Left lung (tissue), 4 donors: ENCODE measurements at regions not wholly inside any gene's neighbourhood (a gene's known extent, or its start where the extent isn't known, plus 50 kb on each side); places are given as distances from the start of the nearest gene placed in this dataset.
"Not testable (repeated sequence)": the region's sequence is repeated elsewhere in the genome, so short reads cannot be mapped to it uniquely, and the experiment has no call there.

Experiments
- ATAC-seq: fragments of 200-7000 bp; cut with Tn5 transposase; one replicate; pipeline ENCODE4 v1.9.1; 2020; ENCODE audit warnings: moderate library complexity
- DNase-seq, 4 donors: peaks; one replicate each; pipeline ENCODE4 v3.0.0-alpha.2; 2013 to 2020
- H3K27ac ChIP-seq, 2 donors: fragments of 200-600 bp; sonication (generic) in 1 of 2; one replicate each; pipeline versions ENCODE4 v1.5.0 to v1.8.0; 2020 to 2021
- H3K27me3 ChIP-seq, 2 donors: fragments of 200-600 bp; sonication (generic) in 1 of 2; one replicate each; pipeline versions ENCODE4 v1.5.0 to v1.8.0; 2020 to 2021
- H3K36me3 ChIP-seq, 2 donors: fragments of 200-600 bp; sonication (generic) in 1 of 2; one replicate each; pipeline versions ENCODE4 v1.5.0 to v1.8.0; 2020 to 2021
- H3K4me1 ChIP-seq, 2 donors: fragments of 200-600 bp; one replicate each; pipeline ENCODE4 v1.8.0; 2021
- H3K4me3 ChIP-seq, 2 donors: fragments of 200-600 bp; sonication (generic) in 1 of 2; one replicate each; pipeline versions ENCODE4 v1.5.0 to v1.8.0; 2020 to 2021; ENCODE audit warnings: mild to moderate bottlenecking in 1 of 2
- H3K9me3 ChIP-seq, 2 donors: fragments of 200-600 bp; sonication (generic) in 1 of 2; one replicate each; pipeline versions ENCODE4 v1.5.0 to v1.8.0; 2020 to 2021
- intact Hi-C, 2 donors: fragments of 100-400 bp; cut with DNase I; formaldehyde crosslinking; loops; one replicate each; pipeline versions ENCODE4 v1.11.2 to v1.14.2; 2022
- TF ChIP-seq, protein P1 (sequence below), 2 donors: fragments of 200-600 bp; sonication (generic) in 1 of 2; IDR thresholded peaks; one replicate each; pipeline versions ENCODE4 v1.5.0 to v1.8.0; 2021; ENCODE audit warnings: antibody characterized with exemption in 2 of 2
- donor health status: DM: no; HTN: yes; CAD: no.
- donor health status: DM: no; HTN: no; CAD: no.

DNA sequence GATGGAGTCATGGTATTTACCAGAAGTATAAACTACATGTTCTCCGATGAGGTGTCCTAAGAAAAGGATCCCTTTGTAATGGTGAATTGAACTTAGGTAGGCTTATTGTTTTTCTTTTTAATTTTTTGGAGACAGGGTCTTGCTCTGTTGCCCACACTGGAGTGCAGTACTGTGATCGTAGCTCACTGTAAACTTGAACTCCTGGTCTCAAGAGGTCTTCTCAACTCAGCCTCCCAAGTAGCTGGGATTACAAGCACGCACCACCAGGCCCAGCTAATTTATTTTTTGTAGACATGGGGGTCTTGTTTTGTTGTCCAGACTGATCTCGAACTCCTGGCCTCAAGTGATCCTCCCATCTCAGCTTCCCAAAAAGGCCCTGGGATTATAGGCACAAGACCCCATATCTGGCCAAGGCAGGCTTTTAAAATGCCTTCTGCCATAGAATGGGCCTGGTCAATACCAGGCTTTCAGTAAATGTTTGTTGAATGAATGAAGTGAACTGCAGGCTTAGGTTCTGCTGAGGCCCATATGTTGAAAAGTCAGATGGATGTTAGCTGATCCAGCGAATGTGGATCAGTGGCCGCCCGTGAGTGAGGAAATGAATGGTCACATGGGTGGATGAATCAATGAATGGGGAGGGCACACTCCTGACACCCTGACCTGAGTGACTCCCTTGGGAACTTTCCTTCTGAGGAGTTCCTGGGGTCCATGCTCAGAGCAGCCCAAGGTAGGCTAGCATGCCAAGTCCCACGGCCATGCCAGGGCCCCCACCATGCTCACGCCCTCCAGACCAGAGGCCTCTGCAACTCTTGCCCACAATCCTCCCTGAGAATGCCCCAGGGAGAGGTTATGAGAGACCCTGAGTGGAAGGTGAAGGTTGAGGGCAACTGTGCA lies 118.0 kb upstream of the MYCN start:
- intact Hi-C loops = no loop called here
- Histone ChIP-seq H3K36me3 (no peaks in the 10 kb centered on the region), H3K27me3 (peaks cover 0 to 14% of the 10 kb centered on the region in 2 donors), H3K4me3 (no peak overlapping the region), H3K27ac (no peak overlapping the region), H3K4me1 (no peaks in the 10 kb centered on the region), H3K9me3 (no peaks in the 10 kb centered on the region)
- ATAC-seq (no peak), DNase-seq (no peak)
- TF ChIP-seq, protein P1, sequence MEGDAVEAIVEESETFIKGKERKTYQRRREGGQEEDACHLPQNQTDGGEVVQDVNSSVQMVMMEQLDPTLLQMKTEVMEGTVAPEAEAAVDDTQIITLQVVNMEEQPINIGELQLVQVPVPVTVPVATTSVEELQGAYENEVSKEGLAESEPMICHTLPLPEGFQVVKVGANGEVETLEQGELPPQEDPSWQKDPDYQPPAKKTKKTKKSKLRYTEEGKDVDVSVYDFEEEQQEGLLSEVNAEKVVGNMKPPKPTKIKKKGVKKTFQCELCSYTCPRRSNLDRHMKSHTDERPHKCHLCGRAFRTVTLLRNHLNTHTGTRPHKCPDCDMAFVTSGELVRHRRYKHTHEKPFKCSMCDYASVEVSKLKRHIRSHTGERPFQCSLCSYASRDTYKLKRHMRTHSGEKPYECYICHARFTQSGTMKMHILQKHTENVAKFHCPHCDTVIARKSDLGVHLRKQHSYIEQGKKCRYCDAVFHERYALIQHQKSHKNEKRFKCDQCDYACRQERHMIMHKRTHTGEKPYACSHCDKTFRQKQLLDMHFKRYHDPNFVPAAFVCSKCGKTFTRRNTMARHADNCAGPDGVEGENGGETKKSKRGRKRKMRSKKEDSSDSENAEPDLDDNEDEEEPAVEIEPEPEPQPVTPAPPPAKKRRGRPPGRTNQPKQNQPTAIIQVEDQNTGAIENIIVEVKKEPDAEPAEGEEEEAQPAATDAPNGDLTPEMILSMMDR (IDR thresholded peaks at IDR 0.05) = no peak

DNA sequence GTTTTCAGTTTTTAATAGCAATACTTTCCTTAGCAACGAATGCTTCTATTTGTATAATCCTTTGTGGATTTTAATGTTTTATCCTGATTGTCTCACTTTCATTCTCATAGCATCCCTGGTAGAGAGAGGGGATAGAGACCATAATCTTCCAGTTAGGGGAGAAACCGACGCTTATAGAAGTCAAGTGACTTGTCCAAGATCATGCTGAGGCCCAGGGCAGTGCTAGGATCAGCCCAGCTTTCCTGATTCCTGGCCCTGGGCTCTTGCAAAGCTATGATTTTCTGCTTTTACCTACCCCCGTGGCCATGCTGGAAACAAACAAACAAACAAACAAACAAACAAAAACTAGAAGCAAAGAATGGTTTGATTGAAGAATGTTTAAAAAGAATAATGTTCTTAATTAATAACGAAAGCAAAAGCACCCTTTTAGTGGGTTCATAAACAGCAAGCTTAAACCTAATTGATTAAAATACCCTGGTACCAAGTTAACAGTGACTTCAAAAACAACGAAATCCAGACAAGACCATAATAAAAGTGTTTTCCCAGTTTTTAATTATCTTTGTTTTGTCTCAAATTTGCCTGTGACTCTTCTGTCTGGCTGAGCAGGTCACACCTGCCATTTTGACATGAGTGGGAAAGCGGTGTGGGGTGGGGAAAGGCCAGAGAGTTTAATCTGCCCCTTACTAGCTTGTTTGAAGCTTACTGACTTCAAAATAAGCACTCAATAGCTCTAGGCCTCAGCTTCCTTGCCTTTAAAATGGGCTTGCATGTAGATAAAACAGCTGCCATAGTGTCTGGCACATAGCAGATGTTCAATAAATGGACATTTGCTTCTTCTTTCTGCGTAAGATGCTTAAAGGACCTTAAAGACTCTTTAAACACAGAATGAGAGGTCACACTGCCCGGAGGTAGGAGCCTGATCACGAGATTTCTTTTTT lies 116.6 kb upstream of the MYCN start:
- DNase-seq = no peak
- H3K4me1 ChIP-seq = no peaks in the 10 kb centered on the region
- TF ChIP-seq, protein P1 (IDR thresholded peaks at IDR 0.05) = no peak
- H3K9me3 ChIP-seq = no peaks in the 10 kb centered on the region
- no peaks in the 10 kb centered on the region for H3K36me3 ChIP-seq
- intact Hi-C loops = no loop called here
- peaks cover 0 to 3% of the 10 kb centered on the region in 2 donors for H3K27me3 ChIP-seq
- no peak for ATAC-seq
- H3K4me3 ChIP-seq = no peak overlapping the region
- H3K27ac ChIP-seq = no peak overlapping the region

DNA sequence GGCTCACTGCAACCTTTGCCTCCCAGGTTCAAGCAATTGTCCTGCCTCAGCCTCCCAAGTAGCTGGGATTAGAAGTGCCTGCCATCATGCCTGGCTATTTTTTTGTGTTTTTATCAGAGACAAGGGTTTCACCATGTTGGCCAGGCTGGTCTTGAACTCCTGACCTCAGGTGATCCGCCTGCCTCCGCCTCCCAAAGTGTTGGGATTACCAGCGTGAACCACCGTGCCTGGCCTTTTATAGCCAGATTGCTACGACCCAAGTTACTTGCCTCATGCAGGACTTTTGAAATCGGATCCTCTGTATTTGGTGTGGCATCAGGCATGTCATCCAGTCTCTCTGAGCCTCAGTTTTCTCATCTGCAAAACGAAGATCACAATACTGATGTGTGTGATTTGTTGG lies 115.9 kb upstream of the MYCN start:
- H3K4me1 ChIP-seq, ATAC-seq, intact Hi-C loops, H3K36me3 ChIP-seq, H3K27ac ChIP-seq, H3K9me3 ChIP-seq, DNase-seq, H3K27me3 ChIP-seq, H3K4me3 ChIP-seq: not testable (repeated sequence)

DNA sequence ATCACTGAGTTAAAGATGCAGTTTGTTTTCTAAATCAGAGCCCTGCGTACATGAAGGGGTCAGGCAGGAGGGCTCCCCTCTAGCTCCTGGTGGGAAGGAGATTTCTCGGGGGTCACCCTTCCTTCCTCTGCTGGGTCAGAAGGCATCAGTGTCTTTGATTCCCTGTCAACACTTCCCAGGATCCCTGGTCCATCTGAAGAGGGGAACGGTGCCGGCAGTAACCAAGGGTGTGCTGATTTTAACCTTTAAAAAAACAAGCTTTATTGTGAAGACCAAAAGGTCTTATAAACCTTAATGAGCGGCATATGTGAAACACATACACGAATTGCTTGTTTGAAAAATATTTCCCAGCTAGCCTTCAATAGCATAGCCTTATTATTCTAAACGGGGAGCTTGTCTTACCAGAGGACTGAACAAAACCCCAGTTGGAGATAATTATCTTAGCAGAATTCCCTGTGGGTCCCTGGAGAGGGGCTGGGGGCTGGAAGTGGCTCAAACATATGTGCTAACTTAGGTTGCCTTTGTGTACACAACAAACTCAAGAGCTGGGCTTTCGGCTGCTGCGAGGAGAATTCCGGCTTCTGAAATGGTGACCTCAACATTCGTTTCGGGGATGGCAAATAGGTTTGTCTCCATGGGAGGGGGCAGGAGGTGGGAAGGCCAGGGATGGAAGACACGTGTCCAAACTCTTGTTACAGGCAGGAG lies 114.9 kb upstream of the MYCN start:
- intact Hi-C loops = no loop called here
- Histone ChIP-seq H3K27ac (no peak overlapping the region), H3K27me3 (no peaks in the 10 kb centered on the region), H3K36me3 (no peaks in the 10 kb centered on the region), H3K9me3 (no peaks in the 10 kb centered on the region), H3K4me1 (no peaks in the 10 kb centered on the region), H3K4me3 (no peak overlapping the region)
- DNase-seq = no peak
- ATAC-seq = no peak
- TF ChIP-seq, protein P1 (IDR thresholded peaks at IDR 0.05) = no peak

DNA sequence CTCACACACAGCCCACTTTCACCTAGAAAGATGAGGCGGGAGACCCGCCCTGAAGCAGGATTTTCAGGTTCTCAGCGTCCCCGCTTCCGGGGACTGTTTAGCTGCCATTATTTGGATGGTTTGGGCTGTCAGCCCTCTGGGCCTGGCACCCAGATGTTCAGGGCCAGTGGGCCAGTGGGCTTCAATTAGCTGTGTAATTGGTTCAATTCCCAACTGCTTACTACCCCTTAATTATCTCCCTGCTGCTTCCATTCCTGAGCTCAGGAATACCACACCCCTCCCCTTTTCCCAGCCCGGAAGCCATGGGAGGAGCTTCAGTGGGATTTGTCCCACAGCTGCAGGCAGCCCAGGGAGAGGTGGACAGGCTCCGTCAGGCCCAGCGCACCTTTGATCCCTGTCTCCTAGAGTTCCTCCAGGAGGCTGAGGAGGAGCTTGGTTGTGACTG lies 114.1 kb upstream of the MYCN start:
- ATAC-seq (no peak), DNase-seq (no peak)
- no peaks in the 10 kb centered on the region for H3K36me3 ChIP-seq
- H3K27ac ChIP-seq = no peak overlapping the region
- H3K4me3 ChIP-seq = no peak overlapping the region
- no peaks in the 10 kb centered on the region for H3K9me3 ChIP-seq
- H3K4me1 ChIP-seq = no peaks in the 10 kb centered on the region
- H3K27me3 ChIP-seq = no peaks in the 10 kb centered on the region
- intact Hi-C loops = no loop called here
- TF ChIP-seq, protein P1 (IDR thresholded peaks at IDR 0.05) = no peak
